Nephron progenitor cell (in vitro differentiated cells): ENCODE measurements at regions not wholly inside any gene's neighbourhood (a gene's known extent, or its start where the extent isn't known, plus 50 kb on each side); places are given as distances from the start of the nearest gene placed in this dataset.

Experiments used
- DNase-seq: peaks from one replicate; pipeline ENCODE4 v3.0.0; 2021
- H3K27ac Mint-ChIP-seq: 2 replicates; pipeline ENCODE4 v1.8.0; 2021; ENCODE audit warnings: mild to moderate bottlenecking, moderate library complexity, mixed read lengths
- H3K27me3 Mint-ChIP-seq: 2 replicates; pipeline ENCODE4 v1.8.0; 2021; ENCODE audit warnings: mild to moderate bottlenecking, low read depth, mixed read lengths; ENCODE audit not compliant: poor library complexity
- H3K36me3 Mint-ChIP-seq: 2 replicates; pipeline ENCODE4 v1.8.0; 2021; ENCODE audit warnings: low read depth, mixed read lengths
- H3K4me1 Mint-ChIP-seq: 2 replicates; pipeline ENCODE4 v1.8.0; 2021; ENCODE audit warnings: mixed read lengths
- H3K4me3 Mint-ChIP-seq: 2 replicates; pipeline ENCODE4 v1.8.0; 2021; ENCODE audit warnings: mild to moderate bottlenecking, moderate library complexity, mixed read lengths
- H3K9me3 Mint-ChIP-seq: 2 replicates; pipeline ENCODE4 v1.8.0; 2021; ENCODE audit warnings: mild to moderate bottlenecking, moderate library complexity, mixed read lengths
- CTCF ChIP-seq: fragments of 200-600 bp; sonication (generic); IDR thresholded peaks from 2 replicates; pipeline ENCODE4 v1.5.0; 2021; ENCODE audit warnings: antibody characterized with exemption

- Mint-ChIP-seq H3K9me3 (peaks cover 17% of the 10 kb centered on the region), H3K4me3 (no peak overlapping the region), H3K4me1 (no peaks in the 10 kb centered on the region), H3K27ac (no peak overlapping the region), H3K27me3 (peaks cover 3% of the 10 kb centered on the region), H3K36me3 (no peaks in the 10 kb centered on the region)
- no peak for DNase-seq
- no peak for TF ChIP-seq CTCF
Observed at GRCh38 chr9:118630931-118631595, 738.2 kb downstream of the BRINP1 start.

- peaks cover 17% of the 10 kb centered on the region for H3K9me3 Mint-ChIP-seq
- peaks cover 3% of the 10 kb centered on the region for H3K27me3 Mint-ChIP-seq
- DNase-seq: no peak
- H3K36me3 Mint-ChIP-seq: no peaks in the 10 kb centered on the region
- no peak overlapping the region for H3K4me3 Mint-ChIP-seq
- no peak overlapping the region for H3K27ac Mint-ChIP-seq
- H3K4me1 Mint-ChIP-seq: no peaks in the 10 kb centered on the region
- TF ChIP-seq CTCF: no peak
Observed at GRCh38 chr9:118631956-118632355, 737.3 kb downstream of the BRINP1 start.

GRCh38 chr9:118635416-118635815, 733.8 kb downstream of the BRINP1 start:
- H3K9me3 Mint-ChIP-seq: peaks cover 31% of the 10 kb centered on the region
- TF ChIP-seq CTCF: no peak
- H3K4me3 Mint-ChIP-seq: no peak overlapping the region
- peaks cover 3% of the 10 kb centered on the region for H3K27me3 Mint-ChIP-seq
- H3K27ac Mint-ChIP-seq: no peak overlapping the region
- no peaks in the 10 kb centered on the region for H3K36me3 Mint-ChIP-seq
- DNase-seq: no peak
- H3K4me1 Mint-ChIP-seq: no peaks in the 10 kb centered on the region

GRCh38 chr9:118637681-118638080, 731.6 kb downstream of the BRINP1 start:
- Mint-ChIP-seq H3K27me3 (peaks cover 4% of the 10 kb centered on the region), H3K9me3 (peaks cover 29% of the 10 kb centered on the region), H3K4me3 (no peak overlapping the region), H3K36me3 (no peaks in the 10 kb centered on the region), H3K27ac (no peak overlapping the region), H3K4me1 (no peaks in the 10 kb centered on the region)
- no peak for TF ChIP-seq CTCF
- no peak for DNase-seq

GRCh38 chr9:118640836-118641560, 728.2 kb downstream of the BRINP1 start:
- no peak overlapping the region for H3K4me3 Mint-ChIP-seq
- H3K9me3 Mint-ChIP-seq: peaks cover 22% of the 10 kb centered on the region
- peaks cover 6% of the 10 kb centered on the region for H3K4me1 Mint-ChIP-seq
- H3K36me3 Mint-ChIP-seq: no peaks in the 10 kb centered on the region
- H3K27ac Mint-ChIP-seq: no peak overlapping the region
- DNase-seq: no peak
- TF ChIP-seq CTCF: no peak
- H3K27me3 Mint-ChIP-seq: peaks cover 8% of the 10 kb centered on the region

- H3K36me3 Mint-ChIP-seq: no peaks in the 10 kb centered on the region
- peak; percentile 5 for DNase-seq
- H3K27ac Mint-ChIP-seq: peak overlapping the region; percentile 9
- H3K4me3 Mint-ChIP-seq: no peak overlapping the region
- H3K9me3 Mint-ChIP-seq: peaks cover 33% of the 10 kb centered on the region
- TF ChIP-seq CTCF: no peak
- H3K27me3 Mint-ChIP-seq: peaks cover 8% of the 10 kb centered on the region
- peaks cover 6% of the 10 kb centered on the region for H3K4me1 Mint-ChIP-seq
Observed at GRCh38 chr9:118643118-118643517, 726.1 kb downstream of the BRINP1 start.
